ENCODE measurements at regions not wholly inside any gene's neighbourhood (a gene's known extent, or its start where the extent isn't known, plus 50 kb on each side); places are given as distances from the start of the nearest gene placed in this dataset.

DNA sequence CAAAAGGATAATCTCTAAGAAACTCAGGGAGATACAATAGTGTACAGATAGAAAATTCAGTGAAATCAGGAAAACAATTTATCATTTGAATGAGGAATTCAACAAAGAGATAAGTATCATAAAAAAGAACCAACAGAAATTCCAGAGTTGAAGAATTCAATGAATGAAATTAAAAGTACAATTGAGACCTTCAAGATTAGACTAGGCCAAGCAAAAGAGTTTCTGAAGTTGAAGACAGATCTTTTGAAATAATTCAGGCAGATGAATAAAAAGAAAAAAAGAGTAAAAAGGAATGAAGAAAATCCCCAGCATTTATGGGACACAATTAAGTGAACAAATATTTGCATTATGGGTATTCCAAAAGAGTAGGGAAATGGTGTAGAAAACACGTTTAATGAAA lies 412.6 kb downstream of the TMEM121 start:
- TF ChIP-seq TCF12 (IDR thresholded peaks at IDR 0.05; ENCODE audit: low read depth) (no peak), CREB1 (IDR thresholded peaks at IDR 0.05; ENCODE audit: low read depth) (no peak), TAF1 (IDR thresholded peaks at IDR 0.05; ENCODE audit: low read depth) (no peak), EP300 (IDR thresholded peaks at IDR 0.05; ENCODE audit: borderline replicate concordance) (no peak), ZBTB7A (IDR thresholded peaks at IDR 0.05; ENCODE audit: low read depth) (no peak), NFIC (IDR thresholded peaks at IDR 0.05) (no peak), TEAD4 (IDR thresholded peaks at IDR 0.05) (no peak), EGR1 (IDR thresholded peaks at IDR 0.05) (no peak), CEBPB (IDR thresholded peaks at IDR 0.05) (no peak), RAD21 (IDR thresholded peaks at IDR 0.05; ENCODE audit: low read depth) (no peak), YY1 (IDR thresholded peaks at IDR 0.05; ENCODE audit: low read depth) (no peak), FOXM1 (IDR thresholded peaks at IDR 0.05; ENCODE audit: borderline replicate concordance, low read depth) (no peak)
- TF ChIP-seq, protein P1, sequence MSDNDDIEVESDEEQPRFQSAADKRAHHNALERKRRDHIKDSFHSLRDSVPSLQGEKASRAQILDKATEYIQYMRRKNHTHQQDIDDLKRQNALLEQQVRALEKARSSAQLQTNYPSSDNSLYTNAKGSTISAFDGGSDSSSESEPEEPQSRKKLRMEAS (IDR thresholded peaks at IDR 0.05): no peak
- TF ChIP-seq, protein P2, sequence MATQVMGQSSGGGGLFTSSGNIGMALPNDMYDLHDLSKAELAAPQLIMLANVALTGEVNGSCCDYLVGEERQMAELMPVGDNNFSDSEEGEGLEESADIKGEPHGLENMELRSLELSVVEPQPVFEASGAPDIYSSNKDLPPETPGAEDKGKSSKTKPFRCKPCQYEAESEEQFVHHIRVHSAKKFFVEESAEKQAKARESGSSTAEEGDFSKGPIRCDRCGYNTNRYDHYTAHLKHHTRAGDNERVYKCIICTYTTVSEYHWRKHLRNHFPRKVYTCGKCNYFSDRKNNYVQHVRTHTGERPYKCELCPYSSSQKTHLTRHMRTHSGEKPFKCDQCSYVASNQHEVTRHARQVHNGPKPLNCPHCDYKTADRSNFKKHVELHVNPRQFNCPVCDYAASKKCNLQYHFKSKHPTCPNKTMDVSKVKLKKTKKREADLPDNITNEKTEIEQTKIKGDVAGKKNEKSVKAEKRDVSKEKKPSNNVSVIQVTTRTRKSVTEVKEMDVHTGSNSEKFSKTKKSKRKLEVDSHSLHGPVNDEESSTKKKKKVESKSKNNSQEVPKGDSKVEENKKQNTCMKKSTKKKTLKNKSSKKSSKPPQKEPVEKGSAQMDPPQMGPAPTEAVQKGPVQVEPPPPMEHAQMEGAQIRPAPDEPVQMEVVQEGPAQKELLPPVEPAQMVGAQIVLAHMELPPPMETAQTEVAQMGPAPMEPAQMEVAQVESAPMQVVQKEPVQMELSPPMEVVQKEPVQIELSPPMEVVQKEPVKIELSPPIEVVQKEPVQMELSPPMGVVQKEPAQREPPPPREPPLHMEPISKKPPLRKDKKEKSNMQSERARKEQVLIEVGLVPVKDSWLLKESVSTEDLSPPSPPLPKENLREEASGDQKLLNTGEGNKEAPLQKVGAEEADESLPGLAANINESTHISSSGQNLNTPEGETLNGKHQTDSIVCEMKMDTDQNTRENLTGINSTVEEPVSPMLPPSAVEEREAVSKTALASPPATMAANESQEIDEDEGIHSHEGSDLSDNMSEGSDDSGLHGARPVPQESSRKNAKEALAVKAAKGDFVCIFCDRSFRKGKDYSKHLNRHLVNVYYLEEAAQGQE (IDR thresholded peaks at IDR 0.05; ENCODE audit: low read depth): no peak
- TF ChIP-seq, protein P3, sequence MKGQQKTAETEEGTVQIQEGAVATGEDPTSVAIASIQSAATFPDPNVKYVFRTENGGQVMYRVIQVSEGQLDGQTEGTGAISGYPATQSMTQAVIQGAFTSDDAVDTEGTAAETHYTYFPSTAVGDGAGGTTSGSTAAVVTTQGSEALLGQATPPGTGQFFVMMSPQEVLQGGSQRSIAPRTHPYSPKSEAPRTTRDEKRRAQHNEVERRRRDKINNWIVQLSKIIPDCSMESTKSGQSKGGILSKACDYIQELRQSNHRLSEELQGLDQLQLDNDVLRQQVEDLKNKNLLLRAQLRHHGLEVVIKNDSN (IDR thresholded peaks at IDR 0.05): no peak

DNA sequence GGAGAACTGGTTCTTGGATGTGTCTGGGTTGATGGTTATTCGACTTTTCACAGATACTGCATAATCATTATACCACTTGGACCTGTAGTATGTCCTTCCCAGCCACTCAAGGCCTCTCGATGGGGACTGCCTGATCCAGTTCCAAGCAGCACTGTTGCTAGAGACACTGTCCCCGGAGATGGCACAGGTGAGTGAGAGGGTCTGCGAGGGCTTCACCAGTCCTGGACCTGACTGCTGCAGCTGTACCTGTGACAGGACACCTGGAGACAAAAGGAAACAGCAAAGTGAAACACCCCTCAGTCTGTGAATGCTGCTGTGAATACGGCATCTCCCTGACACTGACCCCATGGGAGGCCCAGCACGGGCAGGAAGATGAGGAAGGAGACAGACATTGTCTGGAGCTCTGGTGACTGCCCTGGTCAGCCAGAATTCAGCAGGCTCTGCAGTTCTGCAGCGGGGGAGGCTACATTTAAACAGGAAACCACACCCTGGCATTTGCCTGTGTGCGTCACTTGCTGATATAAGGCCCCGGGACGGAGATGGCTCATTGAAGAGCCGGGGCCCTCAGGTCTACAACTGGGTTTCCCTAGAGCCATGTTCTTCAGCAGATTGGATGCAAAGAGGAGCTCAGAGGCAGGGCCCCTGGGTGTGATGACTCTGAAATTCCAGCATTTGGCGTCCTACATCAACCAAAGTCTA lies 413.6 kb downstream of the TMEM121 start:
- TF ChIP-seq CEBPB (IDR thresholded peaks at IDR 0.05) (no peak), EGR1 (IDR thresholded peaks at IDR 0.05) (no peak), TCF12 (IDR thresholded peaks at IDR 0.05; ENCODE audit: low read depth) (no peak), TEAD4 (IDR thresholded peaks at IDR 0.05) (no peak)
- TF ChIP-seq, protein P1 (IDR thresholded peaks at IDR 0.05): no peak

DNA sequence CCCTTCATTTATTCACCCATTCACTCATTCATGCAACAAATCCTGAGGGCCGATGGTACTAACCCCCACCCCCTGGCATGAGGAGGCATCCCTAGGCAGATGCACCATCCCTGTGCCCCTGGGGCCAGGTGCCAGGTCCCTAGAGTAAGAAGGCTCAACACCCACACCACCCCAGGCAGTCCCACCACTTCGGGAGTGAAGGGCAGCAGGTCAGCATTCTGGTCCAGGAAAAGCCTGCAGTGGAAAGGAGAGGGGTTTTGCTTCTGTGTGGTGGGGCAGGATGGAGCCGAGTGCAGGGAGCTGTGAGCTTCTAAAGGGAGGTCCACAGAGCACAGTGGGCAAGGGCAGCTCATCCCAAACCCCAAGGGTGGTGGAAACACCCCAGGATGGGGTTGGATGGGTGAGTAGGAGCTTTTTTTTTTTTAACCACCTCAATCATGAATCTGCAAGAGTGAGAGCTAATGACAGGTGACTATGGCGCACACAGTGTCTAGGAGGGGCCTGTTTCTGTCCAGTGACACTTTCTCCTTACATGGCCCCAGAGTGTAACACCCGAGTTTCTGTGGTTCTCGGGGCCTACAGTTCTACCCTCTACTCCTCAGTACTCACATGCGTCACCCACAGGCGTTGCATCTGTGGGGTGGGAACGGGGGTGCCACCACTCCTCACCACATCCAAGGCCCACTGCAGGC lies 414.3 kb downstream of the TMEM121 start:
- no peak for TF ChIP-seq EGR1 (IDR thresholded peaks at IDR 0.05)
- TF ChIP-seq, protein P2 (IDR thresholded peaks at IDR 0.05; ENCODE audit: low read depth): no peak
- no peak for TF ChIP-seq TEAD4 (IDR thresholded peaks at IDR 0.05)
- no peak for TF ChIP-seq ZBTB7A (IDR thresholded peaks at IDR 0.05; ENCODE audit: low read depth)
- TF ChIP-seq TAF1 (IDR thresholded peaks at IDR 0.05; ENCODE audit: low read depth): no peak
- TF ChIP-seq EP300 (IDR thresholded peaks at IDR 0.05; ENCODE audit: borderline replicate concordance): no peak
- TF ChIP-seq YY1 (IDR thresholded peaks at IDR 0.05; ENCODE audit: low read depth): no peak
- no peak for TF ChIP-seq NFIC (IDR thresholded peaks at IDR 0.05)
- TF ChIP-seq, protein P1 (IDR thresholded peaks at IDR 0.05): no peak
- TF ChIP-seq, protein P3 (IDR thresholded peaks at IDR 0.05): no peak
- TF ChIP-seq FOXM1 (IDR thresholded peaks at IDR 0.05; ENCODE audit: borderline replicate concordance, low read depth): no peak
- TF ChIP-seq CEBPB (IDR thresholded peaks at IDR 0.05): no peak
- no peak for TF ChIP-seq RAD21 (IDR thresholded peaks at IDR 0.05; ENCODE audit: low read depth)
- no peak for TF ChIP-seq TCF12 (IDR thresholded peaks at IDR 0.05; ENCODE audit: low read depth)
- TF ChIP-seq CREB1 (IDR thresholded peaks at IDR 0.05; ENCODE audit: low read depth): no peak

DNA sequence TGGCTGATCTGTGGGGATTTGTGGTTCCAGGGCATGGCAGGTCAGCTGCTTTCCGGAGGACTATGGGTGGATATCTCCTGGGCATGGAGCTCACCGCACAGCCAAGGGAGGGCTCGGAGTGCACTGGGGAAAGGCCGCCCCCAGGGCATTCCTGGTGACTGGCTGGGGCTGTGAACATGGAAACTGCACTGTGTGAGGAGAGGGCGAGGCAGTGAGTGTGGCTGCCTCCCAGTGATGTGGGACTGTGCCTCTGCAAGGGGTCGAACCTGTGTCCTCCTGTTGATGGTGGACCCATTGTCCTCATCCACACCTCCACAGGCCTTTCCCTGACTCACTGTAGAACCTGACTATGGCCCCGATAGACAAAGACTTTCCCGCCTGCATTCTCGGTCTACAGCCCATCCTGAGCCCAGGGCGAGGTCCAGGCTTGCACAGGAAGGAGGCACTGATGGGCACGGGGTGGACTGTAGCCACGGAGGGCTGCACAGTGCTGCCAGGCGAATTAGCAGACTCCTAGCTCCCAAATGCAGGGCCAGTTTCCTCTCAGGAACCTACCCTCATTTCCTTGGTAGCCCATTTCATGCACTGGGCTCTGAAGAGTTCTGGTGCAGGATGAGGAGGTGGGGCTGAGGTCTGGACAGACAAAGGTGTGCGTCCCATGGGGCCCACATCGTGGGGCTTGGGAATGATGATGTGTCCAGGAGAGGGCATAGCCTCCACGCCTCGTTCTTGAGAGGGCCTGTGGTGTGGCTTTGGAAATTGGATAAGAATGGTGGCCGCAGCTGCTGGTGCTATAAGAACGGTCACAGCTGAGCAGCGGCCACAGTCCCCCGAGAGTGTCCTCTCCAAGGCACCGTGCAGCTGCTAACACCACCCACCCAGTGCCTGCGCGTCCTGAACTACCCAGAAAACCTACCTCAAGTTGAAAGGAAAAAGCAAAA lies 415.1 kb downstream of the TMEM121 start:
- TF ChIP-seq EP300 (IDR thresholded peaks at IDR 0.05; ENCODE audit: borderline replicate concordance) (no peak), YY1 (IDR thresholded peaks at IDR 0.05; ENCODE audit: low read depth) (no peak), EGR1 (IDR thresholded peaks at IDR 0.05) (no peak), CREB1 (IDR thresholded peaks at IDR 0.05; ENCODE audit: low read depth) (no peak), FOXM1 (IDR thresholded peaks at IDR 0.05; ENCODE audit: borderline replicate concordance, low read depth) (no peak), ZBTB7A (IDR thresholded peaks at IDR 0.05; ENCODE audit: low read depth) (no peak), CEBPB (IDR thresholded peaks at IDR 0.05) (no peak), RAD21 (IDR thresholded peaks at IDR 0.05; ENCODE audit: low read depth) (no peak), TEAD4 (IDR thresholded peaks at IDR 0.05) (no peak), NFIC (IDR thresholded peaks at IDR 0.05) (no peak)
- TF ChIP-seq, protein P2 (IDR thresholded peaks at IDR 0.05; ENCODE audit: low read depth): no peak
- TF ChIP-seq, protein P3 (IDR thresholded peaks at IDR 0.05): no peak
- TF ChIP-seq, protein P1 (IDR thresholded peaks at IDR 0.05): no peak
